MCF 10A (cell line): ENCODE measurements at regions not wholly inside any gene's neighbourhood (a gene's known extent, or its start where the extent isn't known, plus 50 kb on each side); places are given as distances from the start of the nearest gene placed in this dataset.

Source experiments
- BruUV-seq: library from RNA; stranded (reverse); fragments of 400-500 nt; replicated peaks from 2 replicates; lab custom pipeline; 2021; lab: Mats Ljungman, UMichigan
- CTCF ChIA-PET: fragments of 300-600 bp; sonication (Branson Sonifier 250); formaldehyde crosslinking; extraction: SDS; loops from one replicate; lab custom pipeline; 2021; ENCODE audit warnings: antibody characterized with exemption, inconsistent platforms; lab: Yijun Ruan, JAX
- POLR2A ChIA-PET: fragments of 300-600, 350-650 bp; sonication (Branson Sonifier 250); formaldehyde crosslinking; extraction: SDS; loops from one replicate; lab custom pipeline; 2020; ENCODE audit warnings: antibody characterized with exemption, inconsistent platforms; lab: Yijun Ruan, JAX
- DNase-seq: peaks from one replicate; pipeline ENCODE4 v3.0.0-alpha.2; 2018; ENCODE audit not compliant: unreplicated experiment
- H3K27ac Mint-ChIP-seq: one replicate; pipeline ENCODE4 v1.8.0; 2022; ENCODE audit warnings: mild to moderate bottlenecking, low read depth, mixed read lengths; ENCODE audit not compliant: unreplicated experiment
- H3K27me3 Mint-ChIP-seq: one replicate; pipeline ENCODE4 v1.8.0; 2022; ENCODE audit warnings: mixed read lengths; ENCODE audit not compliant: insufficient read depth, unreplicated experiment
- H3K36me3 Mint-ChIP-seq: one replicate; pipeline ENCODE4 v1.8.0; 2022; ENCODE audit warnings: mild to moderate bottlenecking, moderate library complexity, mixed read lengths; ENCODE audit not compliant: insufficient read depth, unreplicated experiment
- H3K4me1 Mint-ChIP-seq: one replicate; pipeline ENCODE4 v1.8.0; 2022; ENCODE audit warnings: mixed read lengths; ENCODE audit not compliant: insufficient read depth, unreplicated experiment
- H3K4me3 Mint-ChIP-seq: one replicate; pipeline ENCODE4 v1.8.0; 2022; ENCODE audit warnings: mild to moderate bottlenecking, moderate library complexity, mixed read lengths; ENCODE audit not compliant: unreplicated experiment
- H3K9me3 Mint-ChIP-seq: one replicate; pipeline ENCODE4 v1.8.0; 2022; ENCODE audit warnings: mixed read lengths; ENCODE audit not compliant: unreplicated experiment
- CTCF ChIP-seq: fragments of 200-600 bp; IDR thresholded peaks from one replicate; pipeline ENCODE4 v1.8.0; 2022; ENCODE audit warnings: antibody characterized with exemption, mild to moderate bottlenecking; ENCODE audit not compliant: unreplicated experiment
- intact Hi-C: fragments of 100-400 bp; cut with micrococcal nuclease; formaldehyde crosslinking; loops from 2 replicates; pipeline ENCODE4 v1.14.1; 2022

- no peak for DNase-seq
- no peak overlapping the region for H3K27ac Mint-ChIP-seq
- CTCF ChIA-PET: no interaction called here
- intact Hi-C loops: no loop called here
- POLR2A ChIA-PET: no interaction called here
- H3K4me3 Mint-ChIP-seq: no peak overlapping the region
- H3K36me3 Mint-ChIP-seq: no peaks in the 10 kb centered on the region
- BruUV-seq: no TSS peak
- no peaks in the 10 kb centered on the region for H3K9me3 Mint-ChIP-seq
- no peaks in the 10 kb centered on the region for H3K27me3 Mint-ChIP-seq
- H3K4me1 Mint-ChIP-seq: peaks cover 7% of the 10 kb centered on the region
- TF ChIP-seq CTCF: no peak
These were observed 59.9 kb upstream of the LRATD1 start for GRCh38 chr2:14572633-14573032.

- H3K36me3 Mint-ChIP-seq: no peaks in the 10 kb centered on the region
- no peak overlapping the region for H3K27ac Mint-ChIP-seq
- ChIA-PET POLR2A (interaction anchor here (1.2 to 1.3 kb wide), 2 partner anchors 9 to 51 kb away, joined by 4 to 6 read pairs; no protein-coding TSS in a partner anchor), CTCF (no interaction called here)
- no peak for TF ChIP-seq CTCF
- H3K4me3 Mint-ChIP-seq: no peak overlapping the region
- intact Hi-C loops: no loop called here
- BruUV-seq: no TSS peak
- peaks cover 11% of the 10 kb centered on the region for H3K4me1 Mint-ChIP-seq
- H3K27me3 Mint-ChIP-seq: no peaks in the 10 kb centered on the region
- DNase-seq: peak; percentile 63
- H3K9me3 Mint-ChIP-seq: no peaks in the 10 kb centered on the region
These were observed 54.7 kb upstream of the LRATD1 start for GRCh38 chr2:14577843-14578242.
